Ectodermal cell (in vitro differentiated cells): ENCODE measurements at regions not wholly inside any gene's neighbourhood (a gene's known extent, or its start where the extent isn't known, plus 50 kb on each side); places are given as distances from the start of the nearest gene placed in this dataset.
"Not testable (repeated sequence)": the region's sequence is repeated elsewhere in the genome, so short reads cannot be mapped to it uniquely, and the experiment has no call there.

Source experiments
- H3K27ac ChIP-seq: 2 replicates; pipeline ENCODE4 v1.7.0; 2013; ENCODE audit warnings: mild to moderate bottlenecking, low read depth, low read length; ENCODE audit not compliant: insufficient read depth, poor library complexity, severe bottlenecking
- H3K27me3 ChIP-seq: 2 replicates; pipeline ENCODE4 v1.7.0; 2013; ENCODE audit warnings: mild to moderate bottlenecking, low read length; ENCODE audit not compliant: insufficient read depth, control insufficient read depth, poor library complexity, severe bottlenecking
- H3K36me3 ChIP-seq: one replicate; pipeline ENCODE4 v1.7.0; 2013; ENCODE audit warnings: low read length; ENCODE audit not compliant: control insufficient read depth, insufficient read depth
- H3K4me1 ChIP-seq: one replicate; pipeline ENCODE4 v1.7.0; 2013; ENCODE audit warnings: low read length; ENCODE audit not compliant: control insufficient read depth, insufficient read depth
- H3K4me3 ChIP-seq: 2 replicates; pipeline ENCODE4 v1.7.0; 2013; ENCODE audit warnings: low read depth, low read length, control low read depth; ENCODE audit not compliant: insufficient read depth
- H3K9me3 ChIP-seq: 2 replicates; pipeline ENCODE4 v1.7.0; 2013; ENCODE audit warnings: mild to moderate bottlenecking, low read length, moderate library complexity; ENCODE audit not compliant: control insufficient read depth
- WGBS, 2 experiments: methylation state at CpG; one replicate each; pipeline ENCODE4 v1.1.7; 2013; ENCODE audit warnings: missing lambda C conversion rate in 2 of 2; 5-methylcytosine and 5-hydroxymethylcytosine counted together

DNA sequence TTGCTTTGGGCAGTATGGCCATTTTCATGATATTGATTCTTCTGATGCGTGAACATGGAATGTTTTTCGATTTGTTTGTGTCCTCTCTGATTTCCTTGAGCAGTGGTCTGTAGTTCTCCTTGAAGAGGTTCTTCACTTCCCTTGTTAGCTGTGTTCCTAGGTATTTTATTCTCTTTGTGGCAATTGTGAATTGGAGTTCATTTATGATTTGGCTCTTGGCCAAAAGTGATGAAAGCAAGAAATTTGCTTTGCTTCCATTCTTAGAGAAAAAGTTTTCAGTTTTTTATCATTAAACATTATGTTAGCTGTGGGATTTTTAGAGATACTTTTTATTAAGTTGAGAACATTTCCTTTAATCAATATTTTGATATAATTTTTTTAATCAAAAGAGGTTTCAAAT, 203.5 kb downstream of the TAF11L14 start:
- 95 to 99% methylated on average over 2 of the region's 2 CpGs for WGBS, 2 experiments
- no peak overlapping the region for H3K27ac ChIP-seq
- no peaks in the 10 kb centered on the region for H3K9me3 ChIP-seq
- H3K36me3 ChIP-seq, result no peaks in the 10 kb centered on the region
- H3K4me3 ChIP-seq, result no peak overlapping the region
- no peaks in the 10 kb centered on the region for H3K27me3 ChIP-seq
- H3K4me1 ChIP-seq, result no peaks in the 10 kb centered on the region

- H3K36me3 ChIP-seq, result no peaks in the 10 kb centered on the region
- no peak overlapping the region for H3K4me3 ChIP-seq
Measured at GRCh38 chr5:17838469-17838868, 204.2 kb downstream of the TAF11L14 start.

GRCh38 chr5:17839848-17840247, 205.6 kb downstream of the TAF11L14 start:
- H3K27ac ChIP-seq, result no peak overlapping the region

More at GRCh38 chr5:17838469-17838868, 204.2 kb downstream of the TAF11L14 start:
- H3K4me1 ChIP-seq, result no peaks in the 10 kb centered on the region
- H3K9me3 ChIP-seq, result no peaks in the 10 kb centered on the region
- no peaks in the 10 kb centered on the region for H3K27me3 ChIP-seq
- 80 to 86% methylated on average over 3 of the region's 3 CpGs for WGBS, 2 experiments
- H3K27ac ChIP-seq, result no peak overlapping the region

GRCh38 chr5:17846496-17846895, 212.2 kb downstream of the TAF11L14 start:
- WGBS, 2 experiments, result 89% methylated on average over 1 of the region's 2 CpGs; no CpG with 5 or more reads in 1 of the 2 experiments
- Histone ChIP-seq H3K4me1 (no peaks in the 10 kb centered on the region), H3K36me3 (no peaks in the 10 kb centered on the region), H3K27ac (no peak overlapping the region), H3K27me3 (no peaks in the 10 kb centered on the region), H3K9me3 (no peaks in the 10 kb centered on the region), H3K4me3 (no peak overlapping the region)

More at GRCh38 chr5:17839848-17840247, 205.6 kb downstream of the TAF11L14 start:
- H3K4me1 ChIP-seq, result no peaks in the 10 kb centered on the region
- no peaks in the 10 kb centered on the region for H3K36me3 ChIP-seq
- H3K27me3 ChIP-seq, result no peaks in the 10 kb centered on the region
- H3K4me3 ChIP-seq, result no peak overlapping the region
- H3K9me3 ChIP-seq, result no peaks in the 10 kb centered on the region

DNA sequence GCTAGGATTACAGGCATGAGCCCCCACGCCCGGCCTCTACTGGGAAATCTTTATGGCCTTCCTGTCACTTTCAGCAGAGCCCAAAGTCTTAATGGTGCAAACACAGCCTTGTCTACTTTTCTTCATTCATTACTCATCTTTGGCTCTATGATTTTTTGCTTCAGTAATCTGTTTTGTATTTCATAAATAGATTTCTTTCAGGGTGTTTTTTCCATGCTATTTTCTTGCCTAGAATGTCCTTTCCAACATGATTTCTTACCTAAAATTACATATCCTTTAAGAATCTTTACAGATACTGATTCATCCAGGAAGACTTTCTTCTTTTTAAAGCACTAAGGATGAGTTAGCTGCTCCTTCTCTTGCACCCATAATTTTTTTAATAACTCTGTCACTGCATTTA, 213.0 kb downstream of the TAF11L14 start:
- no peak overlapping the region for H3K27ac ChIP-seq
- H3K4me1 ChIP-seq, result no peaks in the 10 kb centered on the region
- 96% methylated on average over 2 of the region's 2 CpGs for WGBS, 2 experiments
- no peak overlapping the region for H3K4me3 ChIP-seq
- no peaks in the 10 kb centered on the region for H3K36me3 ChIP-seq
- H3K9me3 ChIP-seq, result no peaks in the 10 kb centered on the region
- H3K27me3 ChIP-seq, result no peaks in the 10 kb centered on the region

GRCh38 chr5:17852111-17852510, 217.9 kb downstream of the TAF11L14 start:
- no peaks in the 10 kb centered on the region for H3K9me3 ChIP-seq
- H3K27ac ChIP-seq, result no peak overlapping the region
- H3K4me3 ChIP-seq, result no peak overlapping the region
- no peaks in the 10 kb centered on the region for H3K4me1 ChIP-seq
- no peaks in the 10 kb centered on the region for H3K27me3 ChIP-seq
- no peaks in the 10 kb centered on the region for H3K36me3 ChIP-seq

DNA sequence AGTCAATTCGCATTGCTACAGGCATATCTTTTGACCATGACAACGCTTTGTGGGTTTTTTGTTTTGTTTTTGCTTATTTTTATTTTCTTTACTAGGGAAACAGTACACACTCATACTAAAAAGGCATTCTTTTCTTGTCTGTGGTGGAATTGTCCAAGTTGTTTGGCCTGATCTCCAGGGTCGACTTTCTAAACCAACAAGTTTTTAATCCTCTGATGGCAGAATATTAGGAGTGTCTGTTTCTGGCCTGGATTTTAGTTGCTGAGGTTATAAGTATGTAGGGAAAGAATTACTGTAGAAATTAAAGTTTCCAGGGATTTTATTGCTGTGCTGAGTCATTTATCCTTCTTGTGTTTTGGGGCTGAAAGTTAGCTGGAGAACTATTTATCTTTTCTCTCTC, 218.5 kb downstream of the TAF11L14 start:
- 93 to 94% methylated on average over 2 to 3 of the region's 3 CpGs for WGBS, 2 experiments
- no peaks in the 10 kb centered on the region for H3K27me3 ChIP-seq
- H3K36me3 ChIP-seq, result no peaks in the 10 kb centered on the region
- no peaks in the 10 kb centered on the region for H3K9me3 ChIP-seq
- no peaks in the 10 kb centered on the region for H3K4me1 ChIP-seq
- H3K4me3 ChIP-seq, result no peak overlapping the region
- H3K27ac ChIP-seq, result no peak overlapping the region

GRCh38 chr5:17854901-17855300, 220.6 kb downstream of the TAF11L14 start:
- Histone ChIP-seq H3K27me3 (no peaks in the 10 kb centered on the region), H3K27ac (no peak overlapping the region), H3K9me3 (no peaks in the 10 kb centered on the region)

DNA sequence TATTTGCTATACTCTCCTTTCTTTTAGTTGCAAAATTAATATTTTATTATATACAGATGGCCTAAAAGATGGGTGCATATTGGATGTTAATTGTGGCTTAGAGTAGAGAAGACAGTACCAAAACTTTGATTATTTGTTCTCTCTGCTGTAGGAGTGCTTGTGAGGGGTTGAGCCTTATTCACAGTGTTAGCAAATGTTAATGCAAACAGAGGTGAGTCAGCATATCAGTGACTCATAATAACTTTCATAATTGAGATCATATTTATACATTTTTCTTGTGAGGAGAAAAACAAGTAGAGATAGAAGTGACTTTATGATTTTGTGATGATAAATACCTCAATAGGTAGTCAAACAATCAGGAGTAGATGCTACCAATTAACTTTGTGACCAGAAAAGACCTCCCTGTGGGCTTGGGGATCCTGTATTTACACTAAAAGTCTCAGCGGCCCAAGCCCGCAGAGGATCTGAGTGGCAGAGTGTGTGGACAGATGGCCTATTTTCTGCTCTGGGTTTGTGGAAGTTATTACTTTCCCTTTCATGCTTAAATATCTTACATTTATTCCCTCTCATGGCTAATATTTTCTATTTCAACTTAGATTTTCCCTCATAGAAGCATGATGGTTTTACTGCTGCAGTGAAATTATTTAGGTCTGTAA, 226.5 kb downstream of the TAF11L14 start:
- Histone ChIP-seq H3K36me3 (no peaks in the 10 kb centered on the region), H3K4me1 (no peaks in the 10 kb centered on the region), H3K9me3 (no peaks in the 10 kb centered on the region), H3K4me3 (no peak overlapping the region), H3K27me3 (no peaks in the 10 kb centered on the region), H3K27ac (no peak overlapping the region)
- 95 to 100% methylated on average over 2 of the region's 2 CpGs for WGBS, 2 experiments

More at GRCh38 chr5:17854901-17855300, 220.6 kb downstream of the TAF11L14 start:
- no peaks in the 10 kb centered on the region for H3K36me3 ChIP-seq
- H3K4me3 ChIP-seq, result no peak overlapping the region
- no peaks in the 10 kb centered on the region for H3K4me1 ChIP-seq

DNA sequence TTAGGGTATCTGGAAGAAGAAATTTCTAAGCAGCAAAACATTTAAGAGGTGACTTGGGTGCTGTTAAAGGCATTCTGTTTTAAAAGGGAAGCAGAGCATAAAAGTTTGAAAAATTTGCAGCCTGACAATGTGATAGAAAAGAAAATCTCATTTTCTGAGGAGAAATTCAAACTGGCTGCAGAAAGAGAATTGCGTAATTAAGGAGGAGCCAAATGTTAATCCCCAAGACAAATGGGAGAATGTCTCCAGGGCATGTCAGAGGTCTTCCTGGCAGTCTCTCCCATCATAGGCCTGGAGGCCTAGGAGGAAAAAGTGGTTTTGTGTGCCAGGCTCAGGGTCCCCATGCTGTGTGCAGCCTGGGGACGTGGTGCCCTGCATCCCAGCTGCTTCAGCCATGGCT, 230.6 kb downstream of the TAF11L14 start:
- 91 to 95% methylated on average over 2 of the region's 2 CpGs for WGBS, 2 experiments
- H3K36me3 ChIP-seq, H3K27me3 ChIP-seq, H3K4me1 ChIP-seq, H3K9me3 ChIP-seq, H3K4me3 ChIP-seq, H3K27ac ChIP-seq: not testable (repeated sequence)

DNA sequence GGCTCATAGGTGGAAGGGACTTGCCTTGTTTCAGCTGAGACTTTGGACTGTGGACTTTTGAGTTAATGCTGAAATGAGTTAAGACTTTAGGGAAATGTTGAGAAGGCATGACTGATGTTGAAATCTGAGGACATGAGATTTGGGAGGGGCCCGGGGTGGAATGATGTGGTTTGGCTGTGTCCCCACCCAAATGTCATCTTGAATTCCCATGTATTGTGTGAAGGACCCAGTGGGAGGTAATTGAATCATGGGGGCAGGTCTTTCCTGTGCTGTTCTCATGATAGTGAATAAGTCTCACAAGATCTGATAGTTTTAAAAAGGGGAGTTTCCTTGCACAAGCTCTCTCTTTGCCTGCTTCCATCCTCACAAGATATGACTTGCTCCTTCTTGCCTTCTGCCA, 231.7 kb downstream of the TAF11L14 start:
- H3K4me1 ChIP-seq, H3K4me3 ChIP-seq, H3K27ac ChIP-seq, H3K36me3 ChIP-seq, H3K27me3 ChIP-seq, H3K9me3 ChIP-seq: not testable (repeated sequence)
- 90 to 92% methylated on average over 1 of the region's 1 CpG for WGBS, 2 experiments
